ENCODE measurements at regions not wholly inside any gene's neighbourhood (a gene's known extent, or its start where the extent isn't known, plus 50 kb on each side); places are given as distances from the start of the nearest gene placed in this dataset.

GRCh38 chr1:234750922-234751627, 141.1 kb upstream of the IRF2BP2 start:
- DNase-seq = no peak
- Mint-ChIP-seq H3K27me3 (peaks cover 3 to 5% of the 10 kb centered on the region in 2 donors), H3K4me1 (ENCODE audit: low read depth in 2 of 2) (peaks cover 0 to 3% of the 10 kb centered on the region in 2 donors), H3K9me3 (no peaks in the 10 kb centered on the region), H3K27ac (no peak overlapping the region), H3K36me3 (ENCODE audit: insufficient read depth) (no peaks in the 10 kb centered on the region), H3K4me3 (no peak overlapping the region)
- no peak for ATAC-seq (replicated peaks)

DNA sequence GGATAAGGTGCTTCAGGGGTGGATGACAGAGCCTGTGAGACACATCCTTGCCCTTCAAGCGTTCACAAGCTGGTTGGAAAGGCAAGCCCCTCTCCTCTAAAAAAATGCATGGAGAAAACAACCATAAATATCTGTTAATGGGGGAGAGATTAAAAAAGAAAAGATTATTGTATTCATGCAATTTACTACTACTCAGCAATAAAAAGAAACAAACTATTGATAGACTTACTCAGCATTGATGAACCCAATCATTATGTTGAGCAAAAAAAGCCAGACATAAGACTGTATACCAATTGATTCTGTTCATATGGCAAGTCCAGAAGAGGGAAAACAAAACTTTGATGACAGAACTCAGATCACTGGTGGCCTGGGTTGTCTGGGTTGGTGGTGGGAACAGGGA, 138.7 kb upstream of the IRF2BP2 start:
- no peaks in the 10 kb centered on the region for H3K9me3 Mint-ChIP-seq
- H3K27ac Mint-ChIP-seq = no peak overlapping the region
- no peak for ATAC-seq (replicated peaks)
- no peak overlapping the region for H3K4me3 Mint-ChIP-seq
- no peak for DNase-seq
- H3K4me1 Mint-ChIP-seq (ENCODE audit: low read depth in 2 of 2) = peaks cover 0 to 3% of the 10 kb centered on the region in 2 donors
- peaks cover 5 to 9% of the 10 kb centered on the region in 2 donors for H3K27me3 Mint-ChIP-seq
- H3K36me3 Mint-ChIP-seq (ENCODE audit: insufficient read depth) = no peaks in the 10 kb centered on the region

- Mint-ChIP-seq H3K36me3 (ENCODE audit: insufficient read depth) (no peaks in the 10 kb centered on the region), H3K27me3 (peaks cover 5 to 9% of the 10 kb centered on the region in 2 donors), H3K4me1 (ENCODE audit: low read depth in 2 of 2) (peaks cover 0 to 3% of the 10 kb centered on the region in 2 donors), H3K4me3 (no peak overlapping the region), H3K9me3 (no peaks in the 10 kb centered on the region), H3K27ac (no peak overlapping the region)
- ATAC-seq (replicated peaks) (no peak), DNase-seq (no peak)
Observed at GRCh38 chr1:234748066-234748465, 138.1 kb upstream of the IRF2BP2 start.

DNA sequence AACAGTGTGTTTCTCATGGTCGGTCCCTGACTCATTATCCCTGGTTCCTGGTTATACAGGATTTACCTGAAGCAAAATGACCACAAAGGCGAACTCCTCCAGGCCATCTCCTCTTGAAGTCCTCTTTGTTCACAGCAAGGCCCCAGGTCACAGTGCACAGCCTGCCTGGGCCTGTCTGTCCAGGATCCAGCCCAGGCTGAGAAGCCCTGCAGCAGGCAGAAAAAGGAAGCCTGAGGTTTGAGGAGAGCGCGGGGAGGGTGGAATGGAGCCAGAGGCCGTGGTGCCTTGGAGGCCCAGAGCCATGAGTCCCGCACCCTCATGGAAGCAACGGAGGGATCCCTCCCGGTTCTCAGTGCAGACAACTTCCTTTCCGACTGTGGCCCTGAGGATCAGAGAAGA, 136.8 kb upstream of the IRF2BP2 start:
- H3K36me3 Mint-ChIP-seq (ENCODE audit: insufficient read depth) = no peaks in the 10 kb centered on the region

GRCh38 chr1:234745844-234746797, 136.1 kb upstream of the IRF2BP2 start:
- Mint-ChIP-seq H3K36me3 (ENCODE audit: insufficient read depth) (no peaks in the 10 kb centered on the region), H3K27me3 (peaks cover 5 to 9% of the 10 kb centered on the region in 2 donors), H3K27ac (no peak overlapping the region), H3K4me3 (no peak overlapping the region), H3K4me1 (ENCODE audit: low read depth in 2 of 2) (peaks cover 0 to 3% of the 10 kb centered on the region in 2 donors), H3K9me3 (no peaks in the 10 kb centered on the region)
- ATAC-seq (replicated peaks) (no peak), DNase-seq (no peak)

More for the DNA sequence above, 136.8 kb upstream of the IRF2BP2 start:
- H3K27ac Mint-ChIP-seq = no peak overlapping the region
- no peak overlapping the region for H3K4me3 Mint-ChIP-seq
- ATAC-seq (replicated peaks) (no peak), DNase-seq (no peak)
- H3K9me3 Mint-ChIP-seq = no peaks in the 10 kb centered on the region
- peaks cover 5 to 9% of the 10 kb centered on the region in 2 donors for H3K27me3 Mint-ChIP-seq
- H3K4me1 Mint-ChIP-seq (ENCODE audit: low read depth in 2 of 2) = peaks cover 0 to 3% of the 10 kb centered on the region in 2 donors

DNA sequence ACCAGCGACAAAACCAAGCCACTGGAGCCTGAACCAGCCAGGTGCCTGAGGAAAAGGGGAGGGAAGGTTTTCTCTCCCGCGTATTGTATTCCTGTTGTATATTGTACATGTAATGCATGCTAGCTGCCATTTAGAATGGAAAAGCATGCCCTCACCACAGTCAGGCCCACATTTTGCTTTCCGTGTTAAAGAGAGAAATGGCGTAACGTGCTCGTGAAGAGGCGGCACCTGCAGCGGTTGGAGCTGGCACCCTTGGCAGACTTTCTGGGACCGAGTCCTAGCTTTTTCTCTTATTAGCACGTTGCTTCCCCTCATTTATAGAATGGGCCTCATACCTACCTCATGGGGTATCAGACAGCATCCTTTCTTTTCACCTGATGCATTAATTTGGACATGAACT, 135.3 kb upstream of the IRF2BP2 start:
- H3K27ac Mint-ChIP-seq = no peak overlapping the region
- H3K36me3 Mint-ChIP-seq (ENCODE audit: insufficient read depth) = no peaks in the 10 kb centered on the region
- peaks cover 2 to 9% of the 10 kb centered on the region in 2 donors for H3K27me3 Mint-ChIP-seq
- ATAC-seq (replicated peaks) = no peak
- H3K4me3 Mint-ChIP-seq = no peak overlapping the region
- H3K9me3 Mint-ChIP-seq = no peaks in the 10 kb centered on the region
- H3K4me1 Mint-ChIP-seq (ENCODE audit: low read depth in 2 of 2) = peaks cover 0 to 2% of the 10 kb centered on the region in 2 donors
- DNase-seq = no peak

- no peaks in the 10 kb centered on the region for H3K36me3 Mint-ChIP-seq (ENCODE audit: insufficient read depth)
- H3K27me3 Mint-ChIP-seq = peaks cover 0 to 9% of the 10 kb centered on the region in 2 donors
- no peaks in the 10 kb centered on the region for H3K9me3 Mint-ChIP-seq
- no peak for ATAC-seq (replicated peaks)
- H3K27ac Mint-ChIP-seq = peak overlapping the region in 1 of 2 donors; percentile 33
- DNase-seq = no peak
- H3K4me1 Mint-ChIP-seq (ENCODE audit: low read depth in 2 of 2) = no peaks in the 10 kb centered on the region
- H3K4me3 Mint-ChIP-seq = no peak overlapping the region
Observed at GRCh38 chr1:234743791-234744611, 134.0 kb upstream of the IRF2BP2 start.

DNA sequence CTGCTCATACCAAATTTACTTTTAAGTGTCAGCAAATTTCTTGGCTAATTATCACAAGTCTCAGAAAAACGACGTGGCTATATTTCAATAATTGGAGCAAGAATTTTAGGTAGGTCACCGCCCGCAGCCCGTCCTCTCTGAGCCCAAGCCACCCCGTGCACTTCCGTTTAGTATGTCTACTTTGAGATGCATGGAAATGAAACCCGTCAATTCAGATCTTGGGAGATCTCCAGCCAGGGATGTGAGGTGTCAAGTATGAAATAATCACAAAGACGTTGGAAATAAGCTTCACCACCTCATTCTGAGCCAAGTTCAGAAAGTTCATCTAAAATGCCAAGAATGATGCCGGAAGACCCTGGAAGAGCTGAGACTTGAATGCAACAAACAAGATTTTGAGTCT, 132.6 kb upstream of the IRF2BP2 start:
- no peak overlapping the region for H3K27ac Mint-ChIP-seq
- H3K36me3 Mint-ChIP-seq (ENCODE audit: insufficient read depth) = no peaks in the 10 kb centered on the region
- H3K9me3 Mint-ChIP-seq = no peaks in the 10 kb centered on the region
- DNase-seq (no peak), ATAC-seq (replicated peaks) (no peak)
- no peak overlapping the region for H3K4me3 Mint-ChIP-seq
- no peaks in the 10 kb centered on the region for H3K4me1 Mint-ChIP-seq (ENCODE audit: low read depth in 2 of 2)
- peaks cover 0 to 9% of the 10 kb centered on the region in 2 donors for H3K27me3 Mint-ChIP-seq

DNA sequence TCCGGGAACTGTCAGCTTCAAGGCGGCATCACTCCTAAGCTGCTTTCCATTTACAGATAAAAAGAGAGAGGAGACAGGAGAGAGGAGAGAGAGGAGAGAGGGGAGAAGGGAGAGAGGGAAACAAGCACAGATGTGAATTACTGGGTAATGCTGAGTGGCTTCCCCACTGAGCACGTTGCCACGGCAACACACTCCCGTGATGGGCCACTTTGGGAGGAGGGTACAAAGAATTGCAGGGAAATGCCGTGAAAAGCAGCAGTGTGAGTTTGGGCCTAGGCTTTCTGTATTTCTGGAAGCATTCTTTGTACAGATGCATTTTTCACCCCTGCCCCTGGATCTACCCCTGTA, 128.0 kb upstream of the IRF2BP2 start:
- no peak for DNase-seq
- H3K4me1 Mint-ChIP-seq (ENCODE audit: low read depth in 2 of 2) = peaks cover 0 to 2% of the 10 kb centered on the region in 2 donors
- H3K9me3 Mint-ChIP-seq = no peaks in the 10 kb centered on the region
- no peak overlapping the region for H3K27ac Mint-ChIP-seq
- no peak overlapping the region for H3K4me3 Mint-ChIP-seq
- H3K27me3 Mint-ChIP-seq = no peaks in the 10 kb centered on the region
- ATAC-seq (replicated peaks) = no peak
- H3K36me3 Mint-ChIP-seq (ENCODE audit: insufficient read depth) = no peaks in the 10 kb centered on the region

- DNase-seq = no peak
- no peak for ATAC-seq (replicated peaks)
- H3K36me3 Mint-ChIP-seq (ENCODE audit: insufficient read depth) = peaks cover 3% of the 10 kb centered on the region
- H3K27ac Mint-ChIP-seq = peak overlapping the region; percentile 7 to 67
- H3K4me3 Mint-ChIP-seq = no peak overlapping the region
- peaks cover 14 to 16% of the 10 kb centered on the region in 2 donors for H3K4me1 Mint-ChIP-seq (ENCODE audit: low read depth in 2 of 2)
- no peaks in the 10 kb centered on the region for H3K9me3 Mint-ChIP-seq
- no peaks in the 10 kb centered on the region for H3K27me3 Mint-ChIP-seq
Observed at GRCh38 chr1:234735916-234736315, 125.9 kb upstream of the IRF2BP2 start.

GRCh38 chr1:234735476-234735875, 125.5 kb upstream of the IRF2BP2 start:
- no peak for ATAC-seq (replicated peaks)
- Mint-ChIP-seq H3K27ac (no peak overlapping the region), H3K4me3 (no peak overlapping the region)

DNA sequence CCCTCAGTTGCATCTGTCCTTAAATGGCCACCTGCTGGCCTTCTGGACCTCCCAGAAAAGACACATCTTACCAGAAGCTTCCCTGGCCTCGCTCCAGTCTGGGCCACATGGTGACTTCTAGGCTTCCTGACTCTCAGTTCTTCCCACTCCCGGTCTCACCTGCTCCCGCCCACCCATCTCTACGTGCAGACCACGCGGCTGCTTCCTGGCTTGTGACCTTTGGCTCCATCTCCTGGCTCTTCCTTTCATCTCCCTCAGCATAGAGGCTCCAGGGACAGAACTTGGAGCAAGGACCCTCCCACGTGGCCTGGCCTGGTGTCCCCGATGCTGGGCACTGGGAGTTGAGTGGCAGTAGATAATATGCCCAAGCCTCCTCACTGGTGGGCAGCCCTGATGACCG, 124.9 kb upstream of the IRF2BP2 start:
- no peak overlapping the region for H3K4me3 Mint-ChIP-seq
- peaks cover 17 to 26% of the 10 kb centered on the region in 2 donors for H3K4me1 Mint-ChIP-seq (ENCODE audit: low read depth in 2 of 2)
- no peaks in the 10 kb centered on the region for H3K27me3 Mint-ChIP-seq
- peak overlapping the region in 1 of 2 donors; percentile 71 for H3K27ac Mint-ChIP-seq
- no peak for ATAC-seq (replicated peaks)
- H3K9me3 Mint-ChIP-seq = no peaks in the 10 kb centered on the region
- DNase-seq = no peak
- peaks cover 3% of the 10 kb centered on the region for H3K36me3 Mint-ChIP-seq (ENCODE audit: insufficient read depth)

More at GRCh38 chr1:234735476-234735875, 125.5 kb upstream of the IRF2BP2 start:
- DNase-seq = no peak
- no peaks in the 10 kb centered on the region for H3K9me3 Mint-ChIP-seq
- peaks cover 17 to 20% of the 10 kb centered on the region in 2 donors for H3K4me1 Mint-ChIP-seq (ENCODE audit: low read depth in 2 of 2)
- peaks cover 3% of the 10 kb centered on the region for H3K36me3 Mint-ChIP-seq (ENCODE audit: insufficient read depth)
- no peaks in the 10 kb centered on the region for H3K27me3 Mint-ChIP-seq

- peaks cover 17 to 27% of the 10 kb centered on the region in 2 donors for H3K4me1 Mint-ChIP-seq (ENCODE audit: low read depth in 2 of 2)
- ATAC-seq (replicated peaks) (no peak), DNase-seq (no peak)
- H3K36me3 Mint-ChIP-seq (ENCODE audit: insufficient read depth) = peaks cover 3% of the 10 kb centered on the region
- H3K27ac Mint-ChIP-seq = peak overlapping the region; percentile 53 to 71
- H3K4me3 Mint-ChIP-seq = no peak overlapping the region
- H3K27me3 Mint-ChIP-seq = no peaks in the 10 kb centered on the region
- no peaks in the 10 kb centered on the region for H3K9me3 Mint-ChIP-seq
Observed at GRCh38 chr1:234734412-234734835, 124.4 kb upstream of the IRF2BP2 start.

All from effector memory CD8-positive, alpha-beta T cell (primary cell).